ENCODE measurements at regions not wholly inside any gene's neighbourhood (a gene's known extent, or its start where the extent isn't known, plus 50 kb on each side); places are given as distances from the start of the nearest gene placed in this dataset.

- H3K4me3 ChIP-seq (ENCODE audit: low read depth, poor library complexity, severe bottlenecking): no peak overlapping the region
- no peak for TF ChIP-seq CTCF (IDR thresholded peaks at IDR 0.05)
- no peak for TF ChIP-seq POLR2A (IDR thresholded peaks at IDR 0.05)
- WGBS, 2 donors: 57 to 71% methylated on average over 7 of the region's 7 CpGs
- intact Hi-C loops (cut with DNase I; ENCODE audit: low total_unique reads): no loop called here
- no peak for DNase-seq (ENCODE audit: low spot score in 2 of 2)
Observed at GRCh38 chr17:14471052-14471451, 170.2 kb downstream of the HS3ST3B1 start.

GRCh38 chr17:14470417-14470816 lies 169.5 kb downstream of the HS3ST3B1 start:
- no peak overlapping the region for H3K4me3 ChIP-seq (ENCODE audit: low read depth, poor library complexity, severe bottlenecking)
- 89 to 90% methylated on average over 4 of the region's 4 CpGs for WGBS, 2 donors

GRCh38 chr17:14469971-14470370 lies 169.1 kb downstream of the HS3ST3B1 start:
- WGBS, 2 donors: 65 to 80% methylated on average over 3 of the region's 3 CpGs
- no peak for TF ChIP-seq CTCF (IDR thresholded peaks at IDR 0.05)
- TF ChIP-seq POLR2A (IDR thresholded peaks at IDR 0.05): no peak
- no peak overlapping the region for H3K4me3 ChIP-seq (ENCODE audit: low read depth, poor library complexity, severe bottlenecking)

More at GRCh38 chr17:14470417-14470816, 169.5 kb downstream of the HS3ST3B1 start:
- intact Hi-C loops (cut with DNase I; ENCODE audit: low total_unique reads): no loop called here
- no peak for TF ChIP-seq CTCF (IDR thresholded peaks at IDR 0.05)
- no peak for TF ChIP-seq POLR2A (IDR thresholded peaks at IDR 0.05)
- no peak for DNase-seq (ENCODE audit: low spot score in 2 of 2)

GRCh38 chr17:14468858-14469257 lies 168.0 kb downstream of the HS3ST3B1 start:
- no peak for TF ChIP-seq CTCF (IDR thresholded peaks at IDR 0.05)
- TF ChIP-seq POLR2A (IDR thresholded peaks at IDR 0.05): no peak
- WGBS, 2 donors: 62 to 81% methylated on average over 3 of the region's 3 CpGs
- intact Hi-C loops (cut with DNase I; ENCODE audit: low total_unique reads): no loop called here
- H3K4me3 ChIP-seq (ENCODE audit: low read depth, poor library complexity, severe bottlenecking): no peak overlapping the region
- DNase-seq (ENCODE audit: low spot score in 2 of 2): no peak

More at GRCh38 chr17:14469971-14470370, 169.1 kb downstream of the HS3ST3B1 start:
- intact Hi-C loops (cut with DNase I; ENCODE audit: low total_unique reads): no loop called here
- DNase-seq (ENCODE audit: low spot score in 2 of 2): no peak

- 70 to 74% methylated on average over 4 of the region's 4 CpGs for WGBS, 2 donors
- no peak for DNase-seq (ENCODE audit: low spot score in 2 of 2)
- H3K4me3 ChIP-seq (ENCODE audit: low read depth, poor library complexity, severe bottlenecking): no peak overlapping the region
- TF ChIP-seq CTCF (IDR thresholded peaks at IDR 0.05) (no peak), POLR2A (IDR thresholded peaks at IDR 0.05) (no peak)
- intact Hi-C loops (cut with DNase I; ENCODE audit: low total_unique reads): no loop called here
Observed at GRCh38 chr17:14461227-14461548, 160.3 kb downstream of the HS3ST3B1 start.

- DNase-seq (ENCODE audit: low spot score in 2 of 2): no peak
- intact Hi-C loops (cut with DNase I; ENCODE audit: low total_unique reads): no loop called here
- TF ChIP-seq POLR2A (IDR thresholded peaks at IDR 0.05) (no peak), CTCF (IDR thresholded peaks at IDR 0.05) (no peak)
- WGBS, 2 donors: 63 to 64% methylated on average over 2 of the region's 2 CpGs
- no peak overlapping the region for H3K4me3 ChIP-seq (ENCODE audit: low read depth, poor library complexity, severe bottlenecking)
Observed at GRCh38 chr17:14460516-14461226, 159.8 kb downstream of the HS3ST3B1 start.
